T-cell (primary cell): ENCODE measurements at regions not wholly inside any gene's neighbourhood (a gene's known extent, or its start where the extent isn't known, plus 50 kb on each side); places are given as distances from the start of the nearest gene placed in this dataset.
"Not testable (repeated sequence)": the region's sequence is repeated elsewhere in the genome, so short reads cannot be mapped to it uniquely, and the experiment has no call there.

ENCODE experiments used
- ATAC-seq, 4 experiments: fragments of 200-7000 bp in 3 of 4; fragments of 150-1000 bp in 1 of 4; cut with Tn5 transposase; replicated peaks in 1 of 4; 1 replicate in 3 of 4; 2 replicates in 1 of 4; pipeline ENCODE4 v1.10.0; 2021; ENCODE audit warnings: moderate library complexity in 3 of 4, mild to moderate bottlenecking in 2 of 4, moderate number of reproducible peaks in 1 of 4
- CTCF ChIA-PET, 2 donors: fragments of 300-600 bp; sonication (Branson Sonifier 250); formaldehyde crosslinking; loops; one replicate each; lab custom pipeline; 2022; ENCODE audit warnings: antibody characterized with exemption in 2 of 2; lab: Charles Lee
- POLR2A ChIA-PET, 2 donors: fragments of 300-600 bp; sonication (Branson Sonifier 250); formaldehyde crosslinking; loops; one replicate each; lab custom pipeline; 2022; ENCODE audit warnings: antibody characterized with exemption in 2 of 2; lab: Charles Lee
- DNase-seq, 35 experiments: peaks; one replicate each; pipeline versions ENCODE4 v3.0.0 to v3.0.0-alpha.2; 2013 to 2023
- H3K27ac ChIP-seq: one replicate; pipeline ENCODE4 v1.5.1; 2013; ENCODE audit warnings: low read length
- H3K27me3 ChIP-seq, 2 experiments: replicated peaks in 1 of 2; 1 replicate in 1 of 2; 2 replicates in 1 of 2; pipeline versions ENCODE4 v1.6.1 to v1.7.0; 2013; ENCODE audit warnings: low read length in 1 of 2, mixed read lengths in 1 of 2; ENCODE audit not compliant: control insufficient read depth in 2 of 2, insufficient read depth in 2 of 2; ENCODE audit errors: extremely low read depth in 1 of 2
- H3K36me3 ChIP-seq, 2 donors: 1 replicate in 1 of 2; 2 replicates in 1 of 2; pipeline versions ENCODE4 v1.6.1 to v1.7.0; 2013; ENCODE audit warnings: low read length in 1 of 2; ENCODE audit not compliant: control insufficient read depth in 2 of 2, insufficient read depth in 1 of 2; ENCODE audit errors: extremely low read depth in 1 of 2
- H3K4me1 ChIP-seq, 2 experiments: 1 replicate in 1 of 2; 2 replicates in 1 of 2; pipeline versions ENCODE4 v1.6.1 to v1.7.0; 2013; ENCODE audit warnings: low read length in 2 of 2, mixed read lengths in 1 of 2; ENCODE audit not compliant: insufficient read depth in 2 of 2, control insufficient read depth in 1 of 2; ENCODE audit errors: extremely low read depth in 1 of 2
- H3K4me3 ChIP-seq, 2 donors: 1 replicate in 1 of 2; 2 replicates in 1 of 2; pipeline versions ENCODE4 v1.5.1 to v1.7.0; 2013; ENCODE audit warnings: mild to moderate bottlenecking in 2 of 2, low read length in 1 of 2, moderate library complexity in 1 of 2; ENCODE audit not compliant: control insufficient read depth in 1 of 2; ENCODE audit errors: extremely low read depth in 1 of 2
- H3K9me3 ChIP-seq: 2 replicates; pipeline ENCODE4 v1.7.0; 2013
- H3K27ac Mint-ChIP-seq, 2 donors: one replicate each; pipeline ENCODE4 v1.8.0; 2020 to 2021; ENCODE audit warnings: mild to moderate bottlenecking in 2 of 2, mixed read lengths in 2 of 2
- H3K27me3 Mint-ChIP-seq, 2 donors: one replicate each; pipeline ENCODE4 v1.8.0; 2021 to 2022; ENCODE audit warnings: mixed read lengths in 2 of 2
- H3K36me3 Mint-ChIP-seq: one replicate; pipeline ENCODE4 v1.8.0; 2021; ENCODE audit warnings: mixed read lengths
- H3K4me1 Mint-ChIP-seq, 3 donors: one replicate each; pipeline ENCODE4 v1.8.0; 2020 to 2022; ENCODE audit warnings: mixed read lengths in 3 of 3, mild to moderate bottlenecking in 1 of 3
- H3K4me3 Mint-ChIP-seq, 3 donors: one replicate each; pipeline ENCODE4 v1.8.0; 2020 to 2022; ENCODE audit warnings: mild to moderate bottlenecking in 3 of 3, mixed read lengths in 3 of 3, moderate library complexity in 3 of 3
- H3K9me3 Mint-ChIP-seq, 3 donors: one replicate each; pipeline ENCODE4 v1.8.0; 2020 to 2022; ENCODE audit warnings: mixed read lengths in 3 of 3
- WGBS: methylation state at CpG from one replicate; pipeline ENCODE4 v1.1.5; 2013; ENCODE audit warnings: missing lambda C conversion rate; ENCODE audit not compliant: insufficient coverage; 5-methylcytosine and 5-hydroxymethylcytosine counted together

DNA sequence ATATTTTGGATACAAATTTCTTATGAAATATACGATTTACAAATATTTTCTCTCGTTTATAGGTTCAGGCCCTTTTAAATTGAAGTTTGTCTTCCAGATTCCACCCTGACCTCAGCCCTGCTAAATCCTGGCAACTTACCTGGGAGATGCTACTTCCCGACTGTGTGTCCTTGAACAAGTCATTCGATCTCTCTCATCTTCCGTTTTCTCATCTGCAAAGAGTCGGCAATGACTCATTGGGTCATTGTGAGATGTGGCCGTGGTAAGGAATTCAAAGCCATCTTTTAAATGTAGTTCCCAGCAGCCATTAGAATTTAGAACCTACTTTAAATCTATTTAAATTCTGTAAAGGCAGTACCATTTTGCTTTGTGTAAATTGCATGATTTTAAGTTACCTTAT lies 72.5 kb downstream of the LHX2 start:
- Mint-ChIP-seq H3K4me3 (no peak overlapping the region), H3K27me3 (peaks cover 4 to 5% of the 10 kb centered on the region in 2 donors), H3K4me1 (no peaks in the 10 kb centered on the region), H3K9me3 (peaks cover 6 to 20% (median 16%) of the 10 kb centered on the region in 3 donors), H3K27ac (no peak overlapping the region), H3K36me3 (no peaks in the 10 kb centered on the region)
- Histone ChIP-seq H3K27me3 (peaks cover 0 to 21% of the 10 kb centered on the region in 2 experiments), H3K27ac (no peak overlapping the region), H3K4me1 (no peaks in the 10 kb centered on the region), H3K36me3 (no peaks in the 10 kb centered on the region), H3K4me3 (no peak overlapping the region), H3K9me3 (no peaks in the 10 kb centered on the region)
- no peak for DNase-seq
- POLR2A ChIA-PET, result no interaction called here
- 93% methylated on average over 5 of the region's 7 CpGs for WGBS
- ATAC-seq, result no peak
- CTCF ChIA-PET, result no interaction called here

DNA sequence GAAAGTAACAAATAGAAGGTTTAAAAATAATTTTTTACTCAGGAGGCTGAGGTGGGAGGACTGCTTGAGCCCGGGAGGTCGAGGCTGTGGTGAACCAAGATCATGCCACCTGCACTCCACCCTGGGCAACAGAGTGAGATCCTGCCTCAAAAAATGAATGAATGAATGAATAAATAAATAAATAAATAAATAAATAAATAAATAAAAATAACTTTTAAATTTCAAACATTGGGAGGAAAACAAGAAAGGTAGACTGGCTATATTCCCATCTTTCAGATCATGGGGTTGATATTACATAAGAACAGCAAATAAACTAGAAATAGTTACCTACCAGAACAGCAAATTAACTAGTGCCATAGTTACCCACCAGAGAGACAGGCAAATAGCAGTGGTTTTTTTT lies 75.7 kb downstream of the LHX2 start:
- ChIA-PET POLR2A (interaction anchor here in 1 of 2 donors (0.6 kb wide), 1 partner anchor 489 kb away, joined by 5 read pairs; no protein-coding TSS in a partner anchor), CTCF (no interaction called here)
- no peaks in the 10 kb centered on the region for H3K36me3 Mint-ChIP-seq
- peaks cover 9 to 21% of the 10 kb centered on the region in 2 donors for H3K27me3 Mint-ChIP-seq
- peaks cover 6 to 20% (median 16%) of the 10 kb centered on the region in 3 donors for H3K9me3 Mint-ChIP-seq
- Histone ChIP-seq H3K4me3 (no peak overlapping the region), H3K36me3 (no peaks in the 10 kb centered on the region), H3K9me3 (no peaks in the 10 kb centered on the region), H3K4me1 (no peaks in the 10 kb centered on the region), H3K27ac (no peak overlapping the region), H3K27me3 (peaks cover 2 to 21% of the 10 kb centered on the region in 2 experiments)
- no peak for DNase-seq
- H3K27ac Mint-ChIP-seq, result no peak overlapping the region
- WGBS, result no CpG with 5 or more reads among the region's 2 CpGs
- ATAC-seq, result no peak
- H3K4me1 Mint-ChIP-seq, result no peaks in the 10 kb centered on the region
- no peak overlapping the region for H3K4me3 Mint-ChIP-seq

DNA sequence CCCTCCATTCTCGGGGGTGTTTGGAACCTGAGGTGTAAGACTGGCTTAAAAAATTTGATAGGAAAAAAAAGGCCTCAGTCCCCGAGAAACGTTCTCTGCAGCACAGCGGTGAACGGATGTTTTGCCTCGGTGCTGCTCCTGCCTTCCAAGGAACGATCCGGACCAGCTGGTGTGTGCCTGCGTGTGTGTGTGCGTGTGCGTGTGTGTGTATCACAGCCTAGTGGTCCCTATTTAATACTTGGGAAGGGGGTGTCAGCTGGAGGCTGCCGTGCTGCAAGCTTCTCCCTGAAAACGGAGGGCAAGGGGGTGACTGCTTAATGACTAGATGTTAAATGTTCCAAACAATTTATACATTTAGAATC lies 76.9 kb downstream of the LHX2 start:
- no peaks in the 10 kb centered on the region for H3K9me3 ChIP-seq
- ATAC-seq (no peak), DNase-seq (no peak)
- Mint-ChIP-seq H3K9me3 (peaks cover 6 to 20% (median 16%) of the 10 kb centered on the region in 3 donors), H3K27me3 (peaks cover 14 to 29% of the 10 kb centered on the region in 2 donors), H3K27ac (no peak overlapping the region), H3K4me3 (no peak overlapping the region), H3K36me3 (no peaks in the 10 kb centered on the region), H3K4me1 (no peaks in the 10 kb centered on the region)
- H3K27me3 ChIP-seq, result peaks cover 2 to 21% of the 10 kb centered on the region in 2 experiments
- no peak overlapping the region for H3K4me3 ChIP-seq
- CTCF ChIA-PET, result no interaction called here
- no peaks in the 10 kb centered on the region for H3K4me1 ChIP-seq
- no peak overlapping the region for H3K27ac ChIP-seq
- 79% methylated on average over 7 of the region's 13 CpGs for WGBS
- POLR2A ChIA-PET, result no interaction called here
- H3K36me3 ChIP-seq, result no peaks in the 10 kb centered on the region

DNA sequence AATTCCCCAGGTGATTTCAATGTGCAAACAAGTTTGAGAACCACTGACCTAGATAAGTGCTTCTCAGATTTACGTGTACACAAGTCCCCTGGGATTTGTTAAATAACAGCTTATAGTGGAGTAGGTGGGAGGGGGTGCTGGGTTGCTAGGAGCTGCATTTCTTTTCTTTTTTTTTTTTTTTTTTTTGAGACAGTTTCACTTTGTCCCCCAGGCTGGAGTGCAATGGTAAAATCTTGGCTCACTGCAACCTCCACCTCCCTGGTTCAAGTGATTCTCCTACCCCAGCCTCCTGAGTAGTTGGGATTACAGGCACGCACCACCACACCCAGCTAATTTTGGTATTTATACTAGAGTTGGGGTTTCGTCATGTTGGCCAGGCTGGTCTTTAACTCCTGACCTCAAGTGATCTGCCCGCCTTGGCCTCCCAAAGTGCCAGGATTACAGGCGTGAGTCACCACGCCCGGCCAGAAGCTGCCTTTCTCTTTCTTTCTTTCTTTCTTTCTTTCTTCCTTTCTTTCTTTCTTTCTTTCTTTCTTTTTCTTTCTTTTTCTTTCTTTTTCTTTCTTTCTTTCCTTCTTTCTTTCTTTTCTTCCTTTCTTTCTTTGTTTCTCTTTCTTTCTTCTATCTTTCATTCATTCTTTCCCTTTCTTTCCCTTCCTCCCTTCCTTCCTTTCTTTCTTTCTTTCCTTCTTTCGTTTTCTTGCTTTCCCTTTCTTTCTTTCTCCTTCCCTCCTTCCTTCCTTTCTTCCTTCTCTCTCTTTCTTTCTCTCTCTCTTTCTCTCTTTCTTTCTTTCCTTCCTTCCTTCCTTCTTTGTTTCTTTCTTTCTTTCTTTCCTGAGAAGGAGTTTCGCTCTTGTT lies 78.3 kb downstream of the LHX2 start:
- ATAC-seq, H3K36me3 ChIP-seq, H3K27ac Mint-ChIP-seq, H3K4me3 ChIP-seq, H3K4me1 ChIP-seq, H3K9me3 ChIP-seq, DNase-seq, H3K27ac ChIP-seq, H3K36me3 Mint-ChIP-seq, CTCF ChIA-PET, POLR2A ChIA-PET, H3K4me1 Mint-ChIP-seq, H3K4me3 Mint-ChIP-seq: not testable (repeated sequence)
- peaks cover 14 to 29% of the 10 kb centered on the region in 2 donors for H3K27me3 Mint-ChIP-seq
- peaks cover 6 to 20% (median 14%) of the 10 kb centered on the region in 3 donors for H3K9me3 Mint-ChIP-seq
- peaks cover 2 to 21% of the 10 kb centered on the region in 2 experiments for H3K27me3 ChIP-seq
- WGBS, result 65% methylated on average over 2 of the region's 9 CpGs

DNA sequence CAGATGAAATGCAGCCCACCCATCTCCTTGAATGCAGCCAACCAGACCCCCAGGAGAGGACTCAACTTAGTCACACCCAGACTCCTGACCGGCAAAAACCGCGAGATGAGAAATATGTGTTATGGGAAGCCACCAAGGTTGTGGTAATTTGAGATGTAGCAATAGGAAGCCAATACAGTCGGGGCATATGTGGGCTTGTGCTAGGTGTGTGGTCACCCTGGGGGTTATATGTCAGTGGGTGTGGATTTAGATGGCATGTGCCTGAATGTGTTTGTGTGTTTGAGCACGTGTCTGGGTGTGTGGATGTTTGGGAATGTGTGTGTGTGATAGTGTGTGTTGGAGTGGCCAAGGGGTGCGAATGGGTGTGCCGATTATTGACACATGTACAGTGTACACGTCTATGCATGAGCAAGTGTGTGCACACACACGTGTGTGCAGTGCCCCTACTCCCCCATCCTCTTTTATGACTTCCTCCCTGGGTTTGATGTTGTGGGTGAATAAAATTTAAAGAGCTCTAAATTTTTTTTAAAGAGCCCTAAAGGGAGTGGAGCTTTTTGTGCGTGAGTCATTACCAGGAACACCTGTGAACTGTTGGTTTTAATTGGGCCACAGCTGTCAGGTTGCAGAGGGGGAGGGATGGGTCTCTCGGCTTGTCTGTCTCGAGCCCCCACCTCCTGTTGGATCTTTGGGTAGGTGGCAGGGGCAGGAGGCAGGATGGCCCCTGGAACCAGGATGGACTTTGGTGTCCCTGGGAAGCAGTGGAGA lies 86.8 kb downstream of the LHX2 start:
- Mint-ChIP-seq H3K4me3 (no peak overlapping the region), H3K27me3 (peaks cover 21 to 39% of the 10 kb centered on the region in 2 donors), H3K36me3 (no peaks in the 10 kb centered on the region), H3K9me3 (no peaks in the 10 kb centered on the region), H3K27ac (no peak overlapping the region), H3K4me1 (no peaks in the 10 kb centered on the region)
- ATAC-seq, result no peak
- WGBS, result 39% methylated on average over 3 of the region's 12 CpGs
- no peak overlapping the region for H3K4me3 ChIP-seq
- H3K27me3 ChIP-seq, result peaks cover 3 to 29% of the 10 kb centered on the region in 2 experiments
- ChIA-PET POLR2A (no interaction called here), CTCF (no interaction called here)
- no peaks in the 10 kb centered on the region for H3K36me3 ChIP-seq
- no peak overlapping the region for H3K27ac ChIP-seq
- no peak for DNase-seq
- no peaks in the 10 kb centered on the region for H3K9me3 ChIP-seq
- H3K4me1 ChIP-seq, result no peaks in the 10 kb centered on the region

DNA sequence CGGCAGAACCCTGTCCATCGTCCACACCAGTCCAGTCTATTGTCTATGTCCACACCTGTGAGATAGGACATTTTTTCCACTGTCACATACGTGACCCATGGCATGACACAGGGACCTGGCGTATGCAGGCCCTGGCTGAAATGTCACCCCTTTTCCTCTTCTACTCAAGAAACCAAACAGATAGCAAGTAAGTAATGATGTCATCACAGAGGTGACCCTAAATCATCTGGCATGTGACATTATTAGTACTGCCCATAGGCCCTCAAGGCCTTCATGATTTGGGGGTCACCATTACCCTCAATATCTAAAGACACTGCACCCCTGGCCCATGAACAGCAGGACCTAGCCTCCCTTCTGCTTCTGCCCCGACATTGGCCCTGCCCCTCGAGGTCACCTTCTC lies 88.3 kb downstream of the LHX2 start:
- Mint-ChIP-seq H3K4me3 (no peak overlapping the region), H3K27me3 (peaks cover 22 to 42% of the 10 kb centered on the region in 2 donors), H3K36me3 (no peaks in the 10 kb centered on the region), H3K4me1 (no peaks in the 10 kb centered on the region), H3K27ac (no peak overlapping the region), H3K9me3 (no peaks in the 10 kb centered on the region)
- Histone ChIP-seq H3K4me1 (no peaks in the 10 kb centered on the region), H3K27ac (no peak overlapping the region), H3K4me3 (no peak overlapping the region), H3K36me3 (no peaks in the 10 kb centered on the region), H3K27me3 (peaks cover 3 to 29% of the 10 kb centered on the region in 2 experiments), H3K9me3 (no peaks in the 10 kb centered on the region)
- ATAC-seq (no peak), DNase-seq (no peak)
- CTCF ChIA-PET, result no interaction called here
- POLR2A ChIA-PET, result no interaction called here
- WGBS, result 61% methylated on average over 3 of the region's 6 CpGs
